Right forelimb (tissue), 1 donor: ENCODE measurements at regions not wholly inside any gene's neighbourhood (a gene's known extent, or its start where the extent isn't known, plus 50 kb on each side); places are given as distances from the start of the nearest gene placed in this dataset.
A peak's percentile ranks its signal among the peaks of the same experiment; 100 is the strongest.
"Not testable (repeated sequence)": the region's sequence is repeated elsewhere in the genome, so short reads cannot be mapped to it uniquely, and the experiment has no call there.

ENCODE experiments used
- DNase-seq: peaks from one replicate; pipeline ENCODE4 v3.0.0-alpha.2; 2018

DNA sequence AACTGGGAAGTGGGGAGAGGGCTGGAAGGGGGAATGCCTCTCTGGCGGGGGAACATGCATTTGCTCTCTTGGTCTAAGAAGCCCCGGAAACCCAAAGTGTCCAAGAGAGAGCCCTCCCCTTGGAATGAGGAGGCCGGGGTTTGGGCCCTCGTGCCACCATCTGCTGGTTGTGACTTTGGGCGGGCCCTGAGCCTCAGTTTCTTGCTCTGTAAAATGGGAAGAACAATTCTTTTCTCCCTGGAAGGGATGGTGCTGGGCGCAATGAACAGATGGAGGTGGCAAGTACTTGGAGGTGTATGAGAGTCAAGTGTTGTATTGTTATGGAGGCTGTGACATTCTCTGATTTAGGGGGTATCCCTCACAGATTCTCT lies 69.9 kb upstream of the TARDBP start:
- peak; percentile 38 for DNase-seq

DNA sequence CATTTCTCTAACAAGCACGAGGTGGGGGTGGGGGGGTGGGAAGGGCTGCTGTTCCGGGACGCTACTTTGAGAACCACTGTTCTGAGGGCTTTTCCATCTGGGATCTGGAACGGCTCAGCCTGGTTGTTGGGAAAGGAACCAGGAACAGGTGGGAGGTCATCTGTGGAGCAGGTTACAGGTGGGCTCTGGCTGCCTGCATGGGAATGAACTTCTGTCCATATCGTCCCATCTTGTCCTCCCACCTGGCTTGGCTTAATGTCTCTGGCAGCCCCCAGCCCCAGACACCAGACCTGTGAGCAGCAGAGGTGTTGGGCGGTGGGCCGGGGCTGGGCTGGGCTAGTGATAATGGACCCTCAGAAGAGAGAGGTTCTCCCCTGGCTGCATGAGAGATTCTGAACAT lies 69.4 kb upstream of the TARDBP start:
- peak; percentile 28 for DNase-seq

DNA sequence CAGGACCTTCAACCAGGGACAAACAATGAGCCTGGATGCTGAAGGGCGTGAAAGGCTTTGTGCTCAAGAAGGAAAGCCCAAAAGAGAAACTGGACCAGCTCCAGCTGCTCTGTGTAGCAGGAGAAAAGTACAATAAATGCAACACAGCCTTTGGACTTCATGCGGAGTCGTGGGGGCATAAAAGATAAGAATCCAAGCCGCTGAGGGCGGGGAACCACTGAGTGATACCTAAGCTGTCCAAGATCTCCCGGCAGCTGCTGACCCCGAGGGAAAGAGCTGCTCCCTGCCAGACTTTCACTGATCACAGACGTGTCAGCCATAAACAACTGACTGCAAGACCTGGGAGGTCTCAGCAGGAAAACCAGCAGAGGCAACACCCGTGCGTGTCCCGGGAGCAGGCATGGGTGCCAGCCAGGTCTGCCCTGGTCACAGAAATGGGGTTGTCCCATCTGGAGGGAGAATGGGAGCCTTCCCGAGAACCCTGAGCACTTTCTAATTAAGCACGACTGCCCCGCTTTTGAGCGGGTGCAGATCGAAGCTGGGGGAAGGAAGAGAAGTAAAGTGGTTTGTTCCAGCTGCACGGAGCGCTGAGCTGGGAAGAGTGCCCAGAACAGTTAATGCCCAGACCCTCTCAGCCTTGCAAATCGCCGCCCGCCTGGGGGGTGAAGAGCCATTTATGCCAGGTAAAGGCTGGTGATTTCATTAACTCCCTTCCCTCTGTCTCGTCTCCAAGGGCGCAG lies 68.3 kb upstream of the TARDBP start:
- DNase-seq: peak; percentile 50

DNA sequence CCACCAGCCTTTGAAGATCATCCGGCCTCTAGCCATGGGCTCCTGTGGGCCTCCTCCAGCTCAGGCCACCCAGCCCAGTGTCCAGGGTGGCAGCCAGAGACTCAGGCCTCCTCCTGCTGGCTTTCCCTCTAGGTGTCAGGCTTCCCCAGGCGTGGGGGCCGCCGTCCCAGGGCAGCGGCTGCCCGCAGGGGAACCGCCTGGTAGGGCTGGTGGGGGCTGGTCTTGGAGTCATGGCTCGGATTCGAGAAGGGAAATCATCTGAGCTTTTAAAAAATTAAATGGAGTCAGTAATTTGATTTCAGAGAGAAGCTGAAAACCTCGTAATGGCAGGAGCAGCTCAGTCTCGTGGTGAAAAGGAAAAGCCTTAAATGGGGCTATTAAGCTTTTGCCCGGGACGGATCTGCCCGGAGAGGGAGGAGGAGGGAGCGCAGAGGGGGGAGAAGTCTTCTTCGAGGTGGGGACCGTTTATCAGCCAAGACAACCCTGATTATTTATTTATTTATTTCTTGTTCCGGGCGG lies 66.4 kb upstream of the TARDBP start:
- no peak for DNase-seq

DNA sequence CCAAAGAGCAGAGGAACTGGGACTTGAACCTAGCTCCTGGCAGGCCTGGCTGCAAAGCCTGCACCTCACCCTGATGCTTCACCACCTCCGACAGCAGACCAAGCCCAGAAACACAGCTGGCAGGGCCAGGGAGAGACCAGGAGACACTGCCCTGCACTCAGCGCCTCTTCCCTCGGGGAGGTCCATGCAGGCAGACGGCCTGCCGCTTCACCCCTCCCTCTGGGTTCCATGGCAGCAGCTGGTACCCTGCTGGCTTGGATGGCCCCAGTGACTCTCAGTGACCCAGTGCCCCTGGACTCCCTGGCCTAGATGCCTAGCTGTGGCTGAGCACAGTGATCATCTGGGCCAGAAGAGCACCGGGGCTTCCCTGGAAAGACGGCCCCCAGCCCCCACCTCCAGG lies 65.3 kb upstream of the TARDBP start:
- no peak for DNase-seq

DNA sequence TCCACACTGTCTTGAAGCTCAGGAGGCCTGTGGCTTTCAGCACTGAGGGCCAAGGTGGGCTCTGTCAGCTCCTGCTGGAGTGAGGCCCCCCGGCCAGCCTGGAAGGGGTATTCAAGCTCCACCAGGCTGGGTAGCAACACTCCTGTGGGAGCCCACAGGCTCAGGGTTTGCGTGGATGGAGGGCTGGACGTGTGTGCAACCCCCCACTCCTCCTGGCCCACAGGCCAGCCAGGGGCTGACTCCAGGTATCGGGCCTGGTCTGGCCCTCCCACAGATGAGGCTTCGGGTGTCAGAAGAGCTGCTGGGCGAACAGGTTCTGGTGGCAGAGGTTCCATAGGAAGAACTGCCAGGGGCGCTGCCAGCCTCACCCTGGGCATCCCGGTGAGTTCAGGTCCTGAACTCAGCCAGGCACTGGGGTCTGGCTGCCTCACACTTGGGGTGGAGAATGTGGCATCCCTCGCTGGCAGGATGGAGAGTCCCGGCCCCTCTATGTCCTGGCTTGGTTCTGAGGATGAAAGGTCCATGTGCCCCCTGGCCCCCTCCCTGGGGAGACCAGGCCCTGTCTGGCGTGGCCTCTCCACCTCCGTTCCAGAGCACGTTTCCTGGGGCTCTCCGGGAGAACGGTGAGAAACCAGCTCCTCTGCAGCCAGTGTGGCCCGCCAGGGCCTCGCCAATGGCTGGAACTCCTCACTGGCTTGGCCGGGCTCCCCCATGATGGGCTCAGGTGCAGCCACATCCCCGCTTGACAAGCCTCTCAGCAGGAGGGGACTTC lies 64.6 kb upstream of the TARDBP start:
- no peak for DNase-seq

DNA sequence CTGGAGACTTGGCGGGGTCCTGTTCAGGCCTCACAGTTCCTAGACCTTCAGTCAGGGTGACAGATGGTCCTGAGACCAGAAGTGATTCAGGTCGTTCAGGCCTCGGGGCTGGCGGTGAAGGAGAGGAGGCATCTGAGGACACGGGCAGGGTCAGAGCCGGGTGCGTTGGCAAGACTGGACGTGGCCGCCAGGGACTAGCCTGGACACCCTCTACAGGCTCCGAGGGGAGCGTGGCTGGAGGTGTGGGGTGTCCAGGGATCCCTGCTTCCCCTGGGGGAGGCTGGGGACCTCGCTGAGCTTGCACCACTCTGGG lies 64.0 kb upstream of the TARDBP start:
- DNase-seq: no peak

DNA sequence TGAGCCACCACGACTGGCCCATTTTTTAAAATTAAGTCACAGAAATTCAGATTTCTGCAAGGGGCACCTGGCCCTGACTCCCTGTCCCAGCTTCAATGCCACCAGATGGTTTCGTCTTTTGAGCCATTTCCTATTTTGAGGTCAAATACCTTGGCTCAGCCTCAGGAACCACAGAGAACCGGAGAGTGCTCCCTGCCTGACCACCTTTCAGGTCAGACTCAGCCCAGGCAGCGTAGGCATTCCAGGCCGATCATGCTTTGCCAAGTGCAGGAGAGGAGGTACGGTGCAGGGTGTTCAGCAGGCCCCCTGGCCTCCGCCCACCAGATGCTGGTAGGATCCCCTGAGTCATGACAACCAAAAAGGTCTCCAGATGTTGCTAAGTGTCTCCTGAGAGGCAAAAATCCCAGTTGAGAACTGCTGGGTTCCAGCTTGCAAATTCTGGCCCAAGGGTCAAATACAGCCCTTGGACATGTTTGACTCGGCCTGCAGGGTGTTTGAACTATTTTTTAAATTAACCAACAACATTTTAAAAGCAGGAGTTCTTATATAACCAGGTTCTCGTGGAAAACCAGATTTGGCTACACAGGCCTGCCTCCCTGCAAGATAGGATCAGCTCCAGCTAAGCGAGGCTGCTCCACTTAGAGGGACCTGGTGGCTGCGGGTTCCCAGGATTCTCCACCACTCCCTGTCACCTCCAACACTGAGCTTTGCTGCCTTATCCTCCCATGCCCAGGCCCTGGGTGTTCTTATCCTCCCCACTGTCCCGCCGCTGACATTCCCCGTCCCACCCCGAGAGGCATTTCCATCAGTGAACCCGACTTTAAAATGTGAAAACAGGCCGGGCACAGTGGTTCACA lies 61.9 kb upstream of the TARDBP start:
- DNase-seq: no peak

DNA sequence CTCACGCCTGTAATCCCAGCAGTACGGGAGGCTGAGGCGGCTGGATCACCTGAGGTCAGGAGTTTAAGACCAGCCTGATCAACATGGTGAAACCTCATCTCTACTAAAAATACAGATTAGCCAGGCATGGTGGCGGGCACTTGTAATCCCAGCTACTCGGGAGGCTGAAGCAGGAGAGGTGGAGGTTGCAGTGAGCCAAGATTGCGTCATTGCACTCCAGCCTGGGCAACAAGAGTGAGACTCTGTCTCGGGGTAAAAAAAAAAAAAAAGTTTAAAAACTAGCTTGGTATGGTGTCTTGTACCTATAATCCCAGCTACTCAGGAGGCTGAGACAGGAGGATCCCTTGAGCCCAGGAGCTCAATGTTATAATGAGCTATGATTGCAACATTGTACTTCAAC lies 61.2 kb upstream of the TARDBP start:
- not testable (repeated sequence) for DNase-seq

DNA sequence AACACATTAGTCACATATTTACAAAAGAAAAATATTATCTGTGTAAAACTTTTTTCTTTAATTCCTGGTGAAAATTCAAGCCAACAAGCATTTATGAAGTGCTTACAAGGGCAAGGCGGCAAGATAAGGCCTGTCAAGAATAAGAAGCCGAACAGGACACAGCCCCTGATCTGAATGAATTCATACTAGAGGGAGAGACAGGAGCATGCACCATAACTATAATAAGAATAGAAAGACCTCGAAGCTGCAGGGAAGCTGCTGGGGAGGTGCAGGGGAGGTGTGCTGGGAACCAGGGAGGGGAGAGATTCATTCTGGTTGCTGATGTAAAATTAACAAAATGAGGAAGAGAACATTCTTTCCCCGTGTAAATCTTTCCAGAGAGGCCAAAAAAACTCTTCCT lies 60.5 kb upstream of the TARDBP start:
- no peak for DNase-seq

DNA sequence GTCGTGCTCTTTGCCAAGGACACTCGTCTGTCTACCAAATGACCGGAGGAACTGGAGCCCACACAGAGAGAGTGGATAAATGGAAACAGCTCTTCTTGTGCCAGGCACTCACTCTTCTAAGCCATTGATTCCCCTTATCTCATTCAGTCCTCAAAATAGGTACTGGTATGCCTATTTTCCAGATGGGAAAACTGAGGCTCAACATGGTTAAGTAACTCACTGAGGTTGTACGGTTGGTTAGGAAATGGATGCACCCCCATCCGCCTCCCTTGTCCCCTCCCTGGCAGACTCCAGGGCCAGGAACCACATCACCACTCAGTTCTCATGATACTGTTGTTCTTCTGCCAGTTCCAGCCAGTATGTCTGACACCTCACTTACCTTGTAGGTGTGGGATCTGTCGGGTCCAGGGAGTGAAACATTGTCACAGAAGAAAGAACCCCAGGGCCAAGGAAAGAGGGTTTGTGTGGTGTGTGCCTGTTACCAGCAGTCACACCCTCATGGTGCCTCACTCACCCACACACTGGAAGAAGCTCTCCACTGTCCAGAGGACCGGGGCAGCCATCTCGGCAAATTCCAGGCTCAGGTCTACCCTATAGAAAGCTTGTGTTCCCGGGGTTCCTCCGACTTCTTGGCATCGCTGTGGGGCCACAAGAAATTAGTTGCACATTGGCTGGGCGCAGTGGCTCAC lies 58.8 kb upstream of the TARDBP start:
- DNase-seq: no peak

DNA sequence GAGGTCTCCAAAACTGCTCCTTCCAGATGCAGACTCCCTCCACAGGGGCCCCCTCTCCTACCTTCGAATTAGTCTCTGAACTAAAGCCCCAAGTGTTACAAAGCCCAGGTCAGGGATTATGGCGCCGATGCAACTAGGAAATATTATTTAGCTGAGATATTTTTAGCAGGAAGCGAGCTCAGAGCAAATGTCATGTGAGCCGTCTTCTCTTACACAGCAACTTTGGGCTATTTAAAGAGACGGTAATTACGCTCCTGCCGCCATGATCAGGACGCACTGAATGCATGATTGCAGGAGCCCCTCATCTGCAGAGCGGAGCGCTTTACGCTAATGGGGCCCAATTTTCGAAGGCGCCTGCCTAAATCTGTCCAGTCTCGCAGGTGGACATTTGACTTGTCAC lies 55.3 kb upstream of the TARDBP start:
- DNase-seq: no peak

DNA sequence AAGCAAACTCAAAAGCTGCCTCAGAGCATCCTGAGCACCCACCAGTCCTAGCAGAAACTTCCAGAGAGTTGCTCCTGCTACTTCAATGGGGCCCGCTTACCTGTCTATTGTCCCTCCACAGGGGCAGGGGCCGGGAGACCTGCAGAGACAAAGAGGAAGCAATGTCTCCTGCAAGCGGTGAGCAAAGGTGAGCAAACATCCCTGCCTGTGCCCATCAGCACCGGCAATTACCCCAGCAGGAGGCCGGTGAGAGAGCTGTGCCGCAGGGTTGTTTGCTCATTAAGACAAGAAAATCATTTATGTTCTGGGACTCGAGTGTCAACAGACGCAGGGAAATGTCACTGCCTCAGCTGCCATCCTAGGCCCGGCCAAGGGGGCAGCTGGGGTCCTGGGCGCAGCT lies 53.8 kb upstream of the TARDBP start:
- no peak for DNase-seq

DNA sequence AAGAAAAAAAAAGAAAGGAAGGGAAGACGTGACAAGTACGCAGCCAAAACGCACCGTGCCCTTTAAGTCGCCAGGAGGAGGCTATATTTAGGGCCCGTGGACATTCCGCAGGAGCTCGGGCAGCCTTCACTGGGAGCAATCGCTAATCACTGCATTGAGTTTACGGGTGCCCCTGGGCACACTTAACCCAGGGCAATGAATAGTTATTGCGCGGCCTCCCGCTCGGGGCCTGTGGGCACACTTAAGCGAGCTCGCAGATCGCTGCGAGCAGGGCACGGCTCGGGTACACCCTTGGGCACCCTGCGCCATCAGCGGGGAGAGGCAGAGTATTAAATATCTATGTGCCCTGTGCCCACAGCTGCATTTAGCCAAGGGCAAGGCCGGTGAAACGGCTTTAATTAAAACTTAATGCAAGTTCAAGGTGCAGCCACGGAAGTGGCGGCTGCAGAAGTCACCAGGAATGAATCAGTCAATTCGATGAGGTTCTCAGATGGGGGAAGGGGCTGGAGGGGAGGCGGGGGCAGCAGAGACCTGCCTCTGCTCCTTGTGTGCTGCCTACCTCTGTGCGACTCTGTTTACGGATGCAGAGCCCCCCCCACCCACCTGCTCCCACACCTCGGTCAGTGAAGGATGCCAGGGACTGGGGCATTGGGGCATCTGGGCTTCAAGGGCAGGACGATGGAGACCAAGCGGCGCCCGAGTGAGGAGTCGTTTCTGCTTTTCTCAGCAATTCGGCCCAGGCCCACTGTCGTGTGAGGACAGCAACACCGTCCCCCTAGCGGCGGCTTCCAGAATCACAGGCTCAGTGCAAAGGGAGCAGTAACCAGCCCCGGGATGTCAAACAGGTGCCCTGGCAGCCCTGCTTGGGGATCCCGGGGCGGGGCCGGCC lies 51.8 kb upstream of the TARDBP start:
- peak; percentile 87 for DNase-seq

DNA sequence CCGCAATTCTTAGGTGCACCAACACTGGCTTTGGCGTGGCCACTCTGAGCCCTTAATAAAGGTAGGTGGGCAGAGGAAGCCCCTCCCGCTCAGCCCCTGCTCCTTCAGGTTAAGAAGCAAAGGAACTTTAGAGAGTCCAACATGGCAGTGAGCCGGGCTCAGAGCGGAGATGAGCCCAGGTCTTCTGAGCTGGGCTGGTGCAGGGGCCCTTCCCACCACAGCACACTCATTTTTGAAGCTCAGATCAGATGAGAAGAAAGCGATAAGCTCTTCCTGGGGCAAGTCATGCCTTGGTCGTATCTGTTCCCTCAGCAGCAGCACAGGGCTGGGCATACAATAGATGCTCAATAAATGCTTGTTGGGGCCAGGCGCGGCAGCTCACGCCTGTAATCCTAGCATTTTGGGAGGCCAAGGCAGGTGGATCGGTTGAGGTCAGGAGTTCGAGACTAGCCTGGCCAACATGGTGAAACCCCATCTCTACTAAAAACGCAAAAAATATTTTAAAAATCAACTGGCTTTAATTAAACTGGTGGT lies 51.1 kb upstream of the TARDBP start:
- no peak for DNase-seq

DNA sequence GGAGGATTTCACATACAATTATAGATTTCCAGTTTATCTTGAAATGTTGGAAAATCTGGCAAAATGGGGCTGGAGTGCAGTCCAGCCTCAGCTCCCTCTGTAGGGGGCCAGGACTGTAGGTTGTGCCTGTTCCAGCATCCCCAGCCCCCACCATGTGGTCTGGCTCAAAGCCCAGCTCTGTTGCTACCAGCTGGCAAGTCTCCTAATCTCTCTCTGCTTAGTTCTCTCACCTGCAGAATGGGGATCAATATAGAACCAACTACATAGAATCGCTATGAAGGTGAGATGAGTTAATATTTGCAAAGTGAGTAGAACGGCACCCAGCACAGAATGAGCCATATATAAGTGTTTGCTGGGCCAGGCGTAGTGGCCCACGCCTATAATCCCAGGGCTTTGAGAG lies 50.0 kb upstream of the TARDBP start:
- DNase-seq: no peak
